H9 (cell line): ENCODE measurements at regions not wholly inside any gene's neighbourhood (a gene's known extent, or its start where the extent isn't known, plus 50 kb on each side); places are given as distances from the start of the nearest gene placed in this dataset.

ENCODE experiments used
- DNase-seq: peaks from one replicate; pipeline ENCODE4 v3.0.0-alpha.2; 2017
- H2AFZ ChIP-seq: one replicate; pipeline ENCODE4 v1.6.1; 2013; ENCODE audit warnings: mild to moderate bottlenecking, low read length, control low read depth, moderate library complexity
- H2AK5ac ChIP-seq: 2 replicates; pipeline ENCODE4 v1.6.1; 2013; ENCODE audit warnings: low read length, control low read depth, mixed read lengths; ENCODE audit not compliant: insufficient read length
- H2BK120ac ChIP-seq: one replicate; pipeline ENCODE4 v1.6.1; 2013; ENCODE audit warnings: low read depth, mild to moderate bottlenecking, low read length, control low read depth, inconsistent platforms; ENCODE audit not compliant: poor library complexity, severe bottlenecking
- H2BK12ac ChIP-seq: 2 replicates; pipeline ENCODE4 v1.6.1; 2013; ENCODE audit warnings: low read length, control low read depth, mixed read lengths, low read depth; ENCODE audit not compliant: insufficient read length
- H2BK15ac ChIP-seq: 2 replicates; pipeline ENCODE4 v1.6.1; 2013; ENCODE audit warnings: low read depth, low read length, control low read depth
- H2BK20ac ChIP-seq: one replicate; pipeline ENCODE4 v1.6.1; 2013; ENCODE audit warnings: low read depth, mild to moderate bottlenecking, low read length, control low read depth, inconsistent platforms; ENCODE audit not compliant: poor library complexity, severe bottlenecking
- H2BK5ac ChIP-seq: 2 replicates; pipeline ENCODE4 v1.6.1; 2013; ENCODE audit warnings: low read length, control low read depth, mixed read lengths; ENCODE audit not compliant: insufficient read length
- H3K14ac ChIP-seq: 2 replicates; pipeline ENCODE4 v1.6.1; 2013; ENCODE audit warnings: low read length, control low read depth; ENCODE audit not compliant: insufficient read depth
- H3K18ac ChIP-seq: 2 replicates; pipeline ENCODE4 v1.6.1; 2013; ENCODE audit warnings: low read depth, mild to moderate bottlenecking, mixed read lengths, low read length, control low read depth; ENCODE audit not compliant: insufficient read length
- H3K23ac ChIP-seq: 2 replicates; pipeline ENCODE4 v1.6.1; 2013; ENCODE audit warnings: low read length, control low read depth, mixed read lengths, low read depth; ENCODE audit not compliant: insufficient read length
- H3K23me2 ChIP-seq: 2 replicates; pipeline ENCODE4 v1.6.1; 2013; ENCODE audit warnings: low read depth, mild to moderate bottlenecking, mixed read lengths, low read length, control low read depth; ENCODE audit not compliant: insufficient read length, poor library complexity, severe bottlenecking
- H3K27ac ChIP-seq: 2 replicates; pipeline ENCODE4 v1.5.1; 2013; ENCODE audit warnings: low read length, control low read depth, mixed read lengths, low read depth; ENCODE audit not compliant: insufficient read length
- H3K27me3 ChIP-seq: 2 replicates; pipeline ENCODE4 v1.6.1; 2013; ENCODE audit warnings: low read length, control low read depth, inconsistent platforms; ENCODE audit not compliant: insufficient read depth
- H3K4ac ChIP-seq: 2 replicates; pipeline ENCODE4 v1.6.1; 2013; ENCODE audit warnings: low read depth, mild to moderate bottlenecking, control low read depth, inconsistent platforms, low read length, moderate library complexity
- H3K4me1 ChIP-seq: 2 replicates; pipeline ENCODE4 v1.6.1; 2013; ENCODE audit warnings: low read length, control low read depth, inconsistent platforms; ENCODE audit not compliant: insufficient read depth
- H3K4me2 ChIP-seq: 2 replicates; pipeline ENCODE4 v1.6.1; 2013; ENCODE audit warnings: low read length, control low read depth, mixed read lengths; ENCODE audit not compliant: insufficient read length, insufficient read depth
- H3K56ac ChIP-seq: 2 replicates; pipeline ENCODE4 v1.6.1; 2013; ENCODE audit warnings: low read depth, mild to moderate bottlenecking, mixed read lengths, low read length, control low read depth; ENCODE audit not compliant: insufficient read length
- H3K79me1 ChIP-seq: 2 replicates; pipeline ENCODE4 v1.6.1; 2013; ENCODE audit warnings: low read depth, mild to moderate bottlenecking, moderate library complexity, low read length, control low read depth, inconsistent platforms; ENCODE audit not compliant: insufficient read depth, poor library complexity, severe bottlenecking
- H3K79me2 ChIP-seq: 2 replicates; pipeline ENCODE4 v1.6.1; 2013; ENCODE audit warnings: low read length, control low read depth, inconsistent platforms; ENCODE audit not compliant: insufficient read depth
- H3K9ac ChIP-seq: 2 replicates; pipeline ENCODE4 v1.6.1; 2013; ENCODE audit warnings: low read length, control low read depth, mixed read lengths; ENCODE audit not compliant: insufficient read length; ENCODE audit errors: extremely low read depth
- H3K9me3 ChIP-seq: one replicate; pipeline ENCODE4 v1.6.1; 2013; ENCODE audit warnings: low read depth, low read length, inconsistent platforms; ENCODE audit not compliant: control insufficient read depth
- H3T11ph ChIP-seq: one replicate; pipeline ENCODE4 v1.6.1; 2013; ENCODE audit warnings: mild to moderate bottlenecking, low read length, control low read depth, inconsistent platforms
- H4K20me1 ChIP-seq: one replicate; pipeline ENCODE4 v1.6.1; 2013; ENCODE audit not compliant: control insufficient read depth, insufficient read length, insufficient read depth
- H4K5ac ChIP-seq: 2 replicates; pipeline ENCODE4 v1.6.1; 2013; ENCODE audit warnings: low read depth, mild to moderate bottlenecking, mixed read lengths, low read length, control low read depth; ENCODE audit not compliant: insufficient read length
- H4K8ac ChIP-seq: replicated peaks from 2 replicates; pipeline ENCODE4 v1.6.1; 2013; ENCODE audit warnings: low read length, control low read depth, mixed read lengths, low read depth; ENCODE audit not compliant: insufficient read length
- H4K91ac ChIP-seq: 2 replicates; pipeline ENCODE4 v1.6.1; 2013; ENCODE audit warnings: low read depth, mild to moderate bottlenecking, moderate library complexity, mixed read lengths, low read length, control low read depth; ENCODE audit not compliant: insufficient read length
- H3K27ac Mint-ChIP-seq, 3 experiments: 2 replicates in 2 of 3; 3 replicates in 1 of 3; pipeline ENCODE4 v1.8.0; 2020 to 2021; ENCODE audit warnings: mixed read lengths in 3 of 3, mild to moderate bottlenecking in 1 of 3, moderate library complexity in 1 of 3
- H3K27me3 Mint-ChIP-seq: 2 replicates; pipeline ENCODE4 v1.8.0; 2021; ENCODE audit warnings: low read depth, mild to moderate bottlenecking, moderate library complexity, mixed read lengths
- H3K36me3 Mint-ChIP-seq, 3 experiments: 2 replicates in 2 of 3; 3 replicates in 1 of 3; pipeline ENCODE4 v1.8.0; 2020 to 2021; ENCODE audit warnings: low read depth in 3 of 3, mixed read lengths in 3 of 3; ENCODE audit not compliant: insufficient read depth in 1 of 3
- H3K4me1 Mint-ChIP-seq, 2 experiments: 2 replicates each; pipeline ENCODE4 v1.8.0; 2020; ENCODE audit warnings: mixed read lengths in 2 of 2
- H3K4me3 Mint-ChIP-seq, 2 experiments: 2 replicates in 1 of 2; 3 replicates in 1 of 2; pipeline ENCODE4 v1.8.0; 2020 to 2021; ENCODE audit warnings: mild to moderate bottlenecking in 2 of 2, mixed read lengths in 2 of 2, moderate library complexity in 1 of 2
- H3K9me3 Mint-ChIP-seq, 2 experiments: 2 replicates in 1 of 2; 3 replicates in 1 of 2; pipeline ENCODE4 v1.8.0; 2020; ENCODE audit warnings: mild to moderate bottlenecking in 2 of 2, mixed read lengths in 2 of 2, moderate library complexity in 1 of 2
- CTCF ChIP-seq: fragments of 200-600 bp; sonication (generic); conservative IDR thresholded peaks from 3 replicates; pipeline ENCODE4 v1.8.0; 2021; ENCODE audit warnings: antibody characterized with exemption, mild to moderate bottlenecking
- WGBS: extraction: QIAGEN DNeasy Blood & Tissue Kit; methylation state at CpG from one replicate; pipeline ENCODE4 v1.1.7; 2013; ENCODE audit warnings: missing lambda C conversion rate, low lambda C conversion rate, mixed read lengths; ENCODE audit not compliant: insufficient read length; ENCODE audit errors: extremely low coverage; 5-methylcytosine and 5-hydroxymethylcytosine counted together

- H3K36me3 Mint-ChIP-seq, result no peaks in the 10 kb centered on the region
- H3K9me3 Mint-ChIP-seq, result no peaks in the 10 kb centered on the region
- H3K27me3 Mint-ChIP-seq, result no peaks in the 10 kb centered on the region
Measured at GRCh38 chr9:101904845-101905244, 166.4 kb upstream of the GRIN3A start.

More at GRCh38 chr9:101904845-101905244, 166.4 kb upstream of the GRIN3A start:
- Histone ChIP-seq H3K23ac (no peak overlapping the region), H3T11ph (no peak overlapping the region), H3K56ac (no peak overlapping the region), H2BK120ac (no peak overlapping the region), H3K14ac (no peak overlapping the region), H3K9ac (no peak overlapping the region), H4K91ac (no peak overlapping the region), H3K18ac (no peak overlapping the region), H3K4me1 (no peaks in the 10 kb centered on the region), H3K79me1 (no peaks in the 10 kb centered on the region), H2BK20ac (no peak overlapping the region), H4K5ac (no peak overlapping the region), H4K8ac (no peak overlapping the region), H4K20me1 (no peaks in the 10 kb centered on the region), H2AK5ac (no peak overlapping the region), H3K27me3 (no peaks in the 10 kb centered on the region), H3K27ac (no peak overlapping the region), H3K4ac (no peak overlapping the region), H2BK15ac (no peak overlapping the region), H2BK12ac (no peak overlapping the region), H3K79me2 (no peaks in the 10 kb centered on the region), H2BK5ac (no peak overlapping the region), H3K23me2 (no peaks in the 10 kb centered on the region), H3K4me2 (no peak overlapping the region), H2AFZ (no peak overlapping the region), H3K9me3 (no peaks in the 10 kb centered on the region)
- Mint-ChIP-seq H3K27ac (no peak overlapping the region), H3K4me1 (no peaks in the 10 kb centered on the region), H3K4me3 (no peak overlapping the region)
- DNase-seq, result no peak
- WGBS, result no CpG with 5 or more reads among the region's 1 CpG
- no peak for TF ChIP-seq CTCF
